ENCODE measurements at regions not wholly inside any gene's neighbourhood (a gene's known extent, or its start where the extent isn't known, plus 50 kb on each side); places are given as distances from the start of the nearest gene placed in this dataset.

- no peak for TF ChIP-seq CTCF (IDR thresholded peaks at IDR 0.05)
- no peak for TF ChIP-seq POLR2A (IDR thresholded peaks at IDR 0.05)
Measured at GRCh38 chr15:95409211-95409610, 921.3 kb upstream of the NR2F2 start.
